ENCODE measurements at regions not wholly inside any gene's neighbourhood (a gene's known extent, or its start where the extent isn't known, plus 50 kb on each side); places are given as distances from the start of the nearest gene placed in this dataset.

DNA sequence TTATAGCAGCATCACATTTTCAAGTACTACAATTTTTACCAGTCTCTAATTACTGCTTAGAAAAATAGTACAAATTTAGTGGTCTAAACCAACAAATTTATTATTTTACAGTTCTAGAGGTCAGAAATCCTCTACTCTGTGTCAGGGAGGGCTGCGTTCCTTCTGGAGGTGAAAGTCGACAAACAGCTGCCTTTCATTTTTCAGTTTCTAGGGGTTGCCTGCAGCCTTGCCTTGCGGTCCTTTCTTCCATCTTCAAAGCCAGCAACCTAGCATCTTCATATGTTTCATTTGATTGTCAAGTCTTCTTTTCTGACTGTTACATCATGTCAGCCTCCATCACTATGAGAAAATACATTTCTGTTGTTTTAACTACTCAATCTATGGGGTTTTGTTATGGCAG is 1022.1 kb downstream of the CDH18 start:
- TF ChIP-seq, protein P1, sequence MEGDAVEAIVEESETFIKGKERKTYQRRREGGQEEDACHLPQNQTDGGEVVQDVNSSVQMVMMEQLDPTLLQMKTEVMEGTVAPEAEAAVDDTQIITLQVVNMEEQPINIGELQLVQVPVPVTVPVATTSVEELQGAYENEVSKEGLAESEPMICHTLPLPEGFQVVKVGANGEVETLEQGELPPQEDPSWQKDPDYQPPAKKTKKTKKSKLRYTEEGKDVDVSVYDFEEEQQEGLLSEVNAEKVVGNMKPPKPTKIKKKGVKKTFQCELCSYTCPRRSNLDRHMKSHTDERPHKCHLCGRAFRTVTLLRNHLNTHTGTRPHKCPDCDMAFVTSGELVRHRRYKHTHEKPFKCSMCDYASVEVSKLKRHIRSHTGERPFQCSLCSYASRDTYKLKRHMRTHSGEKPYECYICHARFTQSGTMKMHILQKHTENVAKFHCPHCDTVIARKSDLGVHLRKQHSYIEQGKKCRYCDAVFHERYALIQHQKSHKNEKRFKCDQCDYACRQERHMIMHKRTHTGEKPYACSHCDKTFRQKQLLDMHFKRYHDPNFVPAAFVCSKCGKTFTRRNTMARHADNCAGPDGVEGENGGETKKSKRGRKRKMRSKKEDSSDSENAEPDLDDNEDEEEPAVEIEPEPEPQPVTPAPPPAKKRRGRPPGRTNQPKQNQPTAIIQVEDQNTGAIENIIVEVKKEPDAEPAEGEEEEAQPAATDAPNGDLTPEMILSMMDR (IDR thresholded peaks at IDR 0.05; ENCODE audit: low read depth, low read length, poor library complexity, severe bottlenecking) = no peak
- no peak for TF ChIP-seq EZH2phosphoT487 (IDR thresholded peaks at IDR 0.05; ENCODE audit: borderline replicate concordance, low read length)
